Medulla oblongata (tissue), 1 donor: ENCODE measurements at regions not wholly inside any gene's neighbourhood (a gene's known extent, or its start where the extent isn't known, plus 50 kb on each side); places are given as distances from the start of the nearest gene placed in this dataset.
"Not testable (repeated sequence)": the region's sequence is repeated elsewhere in the genome, so short reads cannot be mapped to it uniquely, and the experiment has no call there.

Experiments used
- DNase-seq: peaks from one replicate; pipeline ENCODE4 v3.0.0-alpha.2; 2015; ENCODE audit errors: extremely low spot score

DNA sequence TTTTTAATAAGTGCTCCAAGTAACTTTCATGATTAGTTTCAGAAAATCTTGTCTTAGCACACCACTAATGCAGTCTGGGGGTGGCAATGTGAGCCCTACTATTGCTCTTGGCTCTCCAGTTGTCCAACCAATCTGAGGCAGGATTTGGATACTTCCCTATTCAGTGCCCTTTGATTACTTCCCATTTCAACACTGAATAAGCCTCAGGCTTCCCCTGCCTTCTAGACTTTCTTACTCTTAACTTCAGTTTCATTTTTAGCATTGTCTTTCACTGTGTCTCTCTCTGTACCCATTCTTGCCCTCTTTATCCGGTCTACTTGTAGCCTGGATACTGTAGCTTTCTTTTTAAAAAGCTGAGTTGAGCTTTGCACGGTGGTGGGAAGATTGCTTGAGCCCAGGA, 186.1 kb downstream of the C9orf152 start:
- peak; percentile 67 for DNase-seq

DNA sequence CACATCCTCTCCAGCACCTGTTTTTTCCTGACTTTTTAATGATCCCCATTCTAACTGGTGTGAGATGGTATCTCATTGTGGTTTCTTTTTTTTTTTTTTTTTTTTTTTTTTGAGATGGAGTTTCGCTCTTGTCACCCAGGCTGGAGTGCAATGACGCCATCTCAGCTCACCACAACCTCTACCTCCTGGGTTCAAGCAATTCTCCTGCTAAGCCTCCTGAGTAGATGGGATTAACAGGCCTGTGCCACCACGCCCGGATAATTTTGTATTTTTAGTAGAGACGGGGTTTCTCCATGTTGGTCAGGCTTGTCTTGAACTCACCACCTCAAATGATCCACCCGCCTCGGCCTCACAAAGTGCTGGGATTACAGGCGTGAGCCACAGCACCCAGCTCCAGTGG, 184.7 kb downstream of the C9orf152 start:
- DNase-seq: not testable (repeated sequence)

DNA sequence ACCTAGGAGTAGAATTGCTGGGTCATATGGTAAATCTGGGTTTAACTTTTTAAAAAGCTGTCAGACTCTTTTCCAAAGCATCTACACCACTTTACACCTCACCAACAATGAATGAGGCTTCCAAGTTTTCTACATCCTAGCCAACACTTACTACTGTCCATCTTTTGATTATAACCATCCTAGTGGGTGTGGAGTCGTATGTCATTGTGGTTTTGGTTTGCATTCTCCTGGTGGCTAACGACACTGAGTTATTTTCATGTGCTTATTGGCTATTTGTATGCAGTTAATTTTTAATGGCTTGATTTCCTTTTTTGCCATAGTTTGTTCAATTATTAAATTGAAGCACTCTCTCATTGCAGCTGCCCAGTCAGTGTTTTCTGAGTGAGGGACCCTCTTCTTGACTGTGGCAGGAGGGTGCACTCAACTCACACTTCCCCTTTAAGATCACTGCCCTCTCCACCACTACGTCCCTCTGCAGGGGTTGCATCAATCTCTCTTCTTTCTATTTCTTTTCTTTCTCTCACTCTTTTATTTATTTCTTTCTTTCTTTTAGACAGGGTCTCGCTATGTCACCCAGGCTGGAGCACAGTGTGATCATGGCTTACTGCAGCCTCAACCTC, 182.3 kb downstream of the C9orf152 start:
- no peak for DNase-seq

DNA sequence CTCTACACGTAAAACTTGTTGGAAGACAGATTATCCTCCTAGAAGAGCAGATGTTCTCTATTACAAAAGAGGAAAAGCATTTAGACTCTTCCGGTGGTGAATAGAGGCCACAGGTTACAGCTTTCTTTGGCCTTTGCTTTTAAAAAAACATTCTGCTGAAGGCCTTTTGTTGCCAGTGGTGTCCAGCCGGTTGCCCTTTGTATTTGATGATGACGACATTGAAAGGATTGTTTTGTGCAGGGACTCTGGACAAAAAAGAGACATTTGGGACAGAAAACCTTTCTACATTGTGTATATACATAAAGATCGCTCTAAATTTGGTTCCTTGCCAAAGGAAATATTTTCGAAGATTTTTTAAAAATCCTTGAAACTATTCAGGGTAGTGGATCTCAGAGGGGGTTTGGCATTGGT, 180.3 kb downstream of the C9orf152 start:
- peak; percentile 46 for DNase-seq

DNA sequence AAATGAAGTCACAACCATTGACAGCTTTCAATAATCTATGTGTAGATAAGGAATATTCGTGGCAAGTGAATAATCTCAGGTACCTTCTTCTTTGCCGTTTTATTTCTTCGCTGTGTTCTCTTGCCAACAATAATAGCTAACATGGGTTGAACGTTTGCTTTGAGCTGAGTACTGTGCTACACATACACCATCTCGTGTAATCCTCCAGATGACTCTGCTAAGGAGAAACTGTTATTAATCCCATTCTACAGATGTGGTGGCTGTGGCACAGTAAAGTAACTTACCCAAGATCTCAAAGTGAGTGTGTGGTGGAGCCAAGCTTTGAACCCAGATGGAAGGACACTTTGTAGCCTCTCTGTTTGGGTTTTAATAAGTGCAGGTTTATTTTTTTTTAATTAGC, 179.7 kb downstream of the C9orf152 start:
- DNase-seq: no peak

DNA sequence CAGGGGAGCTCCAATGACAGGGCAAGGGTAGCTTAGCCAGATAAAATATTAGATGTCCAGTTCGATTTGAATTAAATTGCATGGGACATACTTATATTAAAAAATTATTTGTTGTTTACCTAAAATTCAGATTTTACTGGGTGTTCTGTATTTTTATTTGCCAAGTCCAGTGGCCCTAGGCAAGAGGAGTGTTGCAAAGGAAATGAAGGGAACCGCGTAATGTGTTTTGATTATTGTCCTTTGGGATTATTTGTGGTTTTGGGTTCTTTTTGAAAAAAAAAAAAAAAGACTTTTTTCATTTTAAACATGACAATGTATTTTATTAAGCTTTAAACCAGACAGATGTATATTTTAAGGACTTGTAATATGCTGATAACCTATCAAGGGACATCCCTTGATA, 179.3 kb downstream of the C9orf152 start:
- no peak for DNase-seq

DNA sequence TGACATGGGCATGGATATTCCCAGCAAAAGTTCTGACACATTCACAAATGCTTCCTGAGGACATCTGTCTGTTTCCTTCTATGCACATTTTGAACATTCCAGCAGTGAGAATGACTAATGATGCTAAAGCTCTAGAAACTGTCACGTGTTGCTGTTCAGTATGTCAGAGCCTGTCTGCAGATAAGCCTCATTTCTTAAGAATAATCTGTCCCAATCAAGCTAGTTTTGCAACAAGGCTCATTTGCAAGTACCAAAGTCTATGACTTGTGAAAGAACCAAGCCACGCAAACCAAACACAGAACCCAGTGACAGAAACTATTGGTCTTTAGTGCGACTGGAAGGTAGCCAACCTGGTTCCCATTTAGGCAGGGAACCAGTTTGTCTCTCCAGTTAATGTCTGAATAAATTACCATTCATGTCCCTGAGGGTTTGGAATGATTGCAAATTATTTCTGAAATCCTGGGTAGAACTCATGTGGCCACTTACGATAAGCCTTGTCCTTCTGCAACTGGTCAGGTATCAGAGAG, 178.5 kb downstream of the C9orf152 start:
- DNase-seq: no peak

DNA sequence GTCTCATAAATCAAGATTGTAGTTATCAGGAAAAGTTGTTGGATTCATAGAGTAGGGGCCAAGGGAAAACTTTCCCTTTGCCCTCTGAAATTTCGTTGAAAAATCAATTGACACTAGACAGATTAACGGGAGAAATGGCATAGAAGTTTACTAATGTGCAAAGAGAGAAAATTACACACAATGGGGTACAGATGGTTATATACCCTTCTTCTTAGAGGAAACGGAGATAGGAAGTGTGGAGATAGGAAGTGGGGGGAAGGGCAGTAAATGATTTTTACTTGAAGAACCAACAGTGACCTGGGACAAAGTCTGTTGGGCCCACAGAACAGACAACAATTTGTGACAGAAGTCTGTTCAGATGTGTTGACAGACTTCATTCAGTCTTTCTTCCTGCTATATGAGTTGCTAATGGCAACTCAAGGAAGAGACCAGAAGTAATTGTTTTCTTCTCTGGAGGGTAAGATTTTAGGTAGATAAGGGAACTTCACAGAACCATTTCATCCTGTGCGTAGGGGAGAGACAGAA, 177.9 kb downstream of the C9orf152 start:
- no peak for DNase-seq

DNA sequence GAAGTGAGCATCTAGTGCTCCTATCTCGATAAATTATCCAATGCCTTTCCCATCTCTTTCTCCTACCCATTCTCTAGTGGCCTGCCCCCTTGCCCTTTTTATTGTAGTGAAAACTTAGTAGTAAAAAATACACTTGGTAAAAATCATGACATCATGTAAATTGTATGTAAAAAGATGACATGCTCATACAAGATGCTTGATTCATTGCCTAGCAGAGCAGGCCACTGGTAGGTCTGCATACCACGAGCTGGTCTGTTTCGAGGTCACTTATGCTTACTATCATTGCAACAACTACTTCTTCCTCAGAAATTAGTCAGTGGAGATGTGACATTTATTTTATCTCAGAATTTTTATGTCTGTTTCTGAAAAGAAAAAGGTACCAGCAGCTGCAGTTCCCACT, 177.3 kb downstream of the C9orf152 start:
- DNase-seq: no peak

DNA sequence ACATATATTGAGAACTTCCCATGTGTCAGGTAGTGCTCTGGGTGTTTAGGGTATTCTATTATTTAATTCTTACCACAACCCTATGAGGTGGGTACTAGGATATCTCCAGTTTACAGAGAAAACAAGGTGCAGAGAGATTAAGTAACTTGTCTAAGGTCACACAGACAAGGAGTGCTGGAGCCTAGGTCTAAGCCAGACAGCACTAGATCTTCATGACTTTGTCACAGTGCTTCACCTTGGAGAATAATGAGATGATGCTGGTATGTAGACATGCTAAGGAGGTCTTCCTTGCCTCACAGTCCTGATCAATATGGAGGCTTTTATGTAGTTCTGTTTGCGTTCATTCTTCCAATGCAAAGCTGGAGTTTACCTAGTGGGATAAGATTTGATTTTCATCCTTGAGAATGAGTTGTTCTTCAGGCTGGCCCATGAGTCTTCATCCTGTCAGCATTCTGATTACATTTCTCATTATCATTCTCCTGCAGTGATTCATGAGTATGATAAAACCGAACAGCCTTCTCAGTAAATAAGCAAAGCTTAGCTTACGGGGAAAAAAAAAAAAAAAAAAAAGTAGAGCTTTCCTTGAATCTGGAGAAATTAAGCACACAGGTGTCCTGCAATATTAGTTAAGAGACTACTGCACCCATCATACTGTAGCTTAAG, 176.3 kb downstream of the C9orf152 start:
- no peak for DNase-seq

DNA sequence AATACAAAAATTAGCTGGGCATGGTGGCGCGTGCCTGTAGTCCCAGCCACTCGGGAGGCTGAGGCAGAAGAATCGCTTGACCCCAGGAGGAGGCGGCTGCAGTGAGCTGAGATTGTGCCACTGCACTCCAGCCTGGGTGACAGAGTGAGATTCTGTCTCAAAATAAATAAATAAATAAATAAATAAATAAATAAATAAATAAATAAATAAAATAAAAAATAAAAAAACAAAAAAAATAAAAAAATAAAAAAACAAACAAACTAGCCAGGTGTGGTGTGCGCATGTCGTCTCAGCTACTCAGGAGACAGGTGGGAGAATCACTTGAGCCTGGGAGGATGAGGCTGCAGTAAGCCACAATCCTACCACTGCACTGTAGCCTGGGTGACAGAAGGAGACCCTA, 175.4 kb downstream of the C9orf152 start:
- not testable (repeated sequence) for DNase-seq

DNA sequence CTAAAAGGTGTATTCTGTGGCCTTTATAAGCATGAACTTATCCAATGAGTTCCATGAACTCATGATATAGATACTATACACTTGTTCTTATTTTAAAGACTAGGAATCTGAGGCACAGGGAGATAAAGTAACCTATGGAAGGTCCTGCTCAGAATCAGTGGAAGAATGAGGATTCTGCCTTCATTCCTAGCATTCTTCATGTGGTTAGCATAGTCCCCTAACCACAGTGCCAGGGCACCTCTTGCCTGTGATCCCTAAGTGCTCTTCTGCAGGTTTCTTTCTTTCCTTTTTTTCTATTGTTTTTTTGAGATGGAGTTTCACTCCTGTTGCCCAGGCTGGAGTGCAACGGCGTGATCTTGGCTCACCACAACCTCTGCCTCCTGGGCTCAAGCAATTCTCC, 174.1 kb downstream of the C9orf152 start:
- no peak for DNase-seq

DNA sequence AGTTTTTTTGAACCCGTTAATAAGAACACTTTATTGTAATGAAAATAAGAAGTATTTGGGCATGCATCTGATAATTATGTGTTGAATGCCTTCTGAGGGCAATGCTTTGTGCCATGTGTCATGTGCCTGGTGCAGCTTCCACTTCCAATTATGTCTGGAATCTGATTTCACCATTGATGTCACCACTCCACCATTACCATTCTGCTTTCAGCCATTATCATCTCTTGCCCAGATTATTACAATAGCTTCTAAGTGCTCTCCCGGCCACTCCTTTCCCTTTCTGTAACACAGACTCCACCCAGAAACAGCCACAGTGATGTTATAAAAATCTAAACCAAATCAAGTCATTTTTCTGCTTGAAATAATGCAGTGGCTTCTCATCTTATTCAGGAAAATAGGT, 171.7 kb downstream of the C9orf152 start:
- no peak for DNase-seq

DNA sequence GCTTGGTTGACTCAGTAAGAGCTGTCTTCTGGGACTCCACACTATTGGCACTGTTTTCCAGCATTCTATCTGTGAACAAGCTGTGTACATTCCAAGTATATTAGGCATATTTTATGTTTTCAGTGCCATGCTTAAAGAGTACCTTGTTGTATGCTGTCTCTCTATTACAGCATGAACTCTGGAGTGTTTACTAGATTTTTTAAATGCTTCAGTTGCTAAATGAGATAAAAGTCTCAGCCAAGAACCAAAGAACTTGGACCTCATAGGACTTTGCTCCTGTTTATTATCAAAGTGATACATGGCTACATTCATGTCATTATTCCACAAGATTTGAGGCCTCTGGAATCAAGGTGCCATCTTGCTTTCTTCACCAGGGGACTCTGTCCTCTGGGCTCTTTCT, 167.2 kb downstream of the C9orf152 start:
- no peak for DNase-seq

DNA sequence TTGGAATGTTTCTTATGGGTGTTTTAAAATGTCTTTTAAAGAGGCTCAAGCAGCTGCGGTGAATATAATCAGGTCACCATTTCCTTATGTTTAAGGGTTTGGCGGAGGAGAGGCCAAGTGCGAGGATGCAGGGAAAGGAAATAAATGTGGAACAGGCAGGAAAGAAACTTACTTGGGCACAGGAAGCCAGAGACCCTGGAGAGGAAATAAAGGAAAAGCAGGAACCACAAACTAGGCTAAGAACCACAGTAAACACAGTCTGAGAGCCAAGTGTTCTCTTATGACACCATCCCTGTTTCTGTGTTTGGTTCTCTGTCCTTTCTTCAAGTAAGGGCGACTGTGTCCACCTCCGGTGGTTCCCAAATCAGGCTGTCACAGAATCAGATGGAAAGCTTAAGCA, 166.5 kb downstream of the C9orf152 start:
- DNase-seq: no peak

DNA sequence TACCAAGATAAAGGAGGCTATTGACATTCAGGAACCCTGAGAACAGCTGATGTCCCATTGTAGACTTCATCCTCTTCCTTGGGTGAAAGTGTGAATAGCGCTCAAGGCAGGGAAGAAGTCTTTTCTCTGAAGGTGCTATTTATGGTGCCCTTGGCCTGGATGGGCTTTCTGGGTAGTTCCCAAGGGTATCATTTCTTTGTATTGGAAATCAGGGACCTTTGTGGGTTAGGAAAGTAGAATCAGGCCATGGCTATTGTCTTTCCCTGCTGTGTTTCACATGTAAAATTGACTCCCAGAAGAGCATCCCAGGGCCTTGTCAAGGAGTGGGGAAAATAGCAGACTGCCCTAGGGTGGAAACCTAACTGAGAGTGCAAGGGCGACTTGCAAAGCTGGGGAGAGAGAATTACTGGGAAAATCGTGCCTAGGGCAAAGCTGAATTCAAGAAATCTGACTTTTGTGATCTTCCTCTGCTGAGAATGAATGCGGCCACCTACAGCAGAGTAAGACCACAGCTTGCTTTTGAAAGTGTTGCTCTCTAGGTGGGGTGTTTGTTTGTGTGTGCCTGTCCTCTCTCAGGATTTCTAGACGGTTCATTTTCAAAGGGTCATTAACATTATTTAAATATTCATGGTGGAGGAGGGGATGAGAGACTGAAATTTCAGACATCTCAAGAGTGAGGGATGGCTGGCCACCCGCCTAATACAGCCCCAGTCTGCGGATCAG, 160.6 kb downstream of the C9orf152 start:
- no peak for DNase-seq

DNA sequence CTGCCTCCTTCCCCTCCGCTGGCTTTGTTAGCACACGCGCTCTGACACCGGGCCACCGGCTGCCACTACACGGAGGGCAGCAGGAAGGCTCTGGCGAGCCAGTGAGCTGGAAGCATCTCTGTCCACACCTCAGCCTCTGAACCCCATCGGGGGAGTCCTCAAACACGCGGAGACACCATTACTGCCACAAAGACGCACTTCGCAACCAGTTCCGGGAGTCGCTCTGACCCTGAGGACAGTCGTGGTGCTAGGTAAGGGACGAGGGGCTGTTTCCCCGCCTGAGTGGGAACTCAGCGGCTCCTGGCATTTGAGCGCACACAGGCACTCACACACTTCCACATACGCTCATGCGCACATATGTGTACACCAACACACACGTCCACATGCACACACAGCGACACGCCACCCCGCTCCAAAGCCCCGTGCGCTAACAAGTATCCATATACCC, 160.0 kb downstream of the C9orf152 start:
- DNase-seq: no peak

DNA sequence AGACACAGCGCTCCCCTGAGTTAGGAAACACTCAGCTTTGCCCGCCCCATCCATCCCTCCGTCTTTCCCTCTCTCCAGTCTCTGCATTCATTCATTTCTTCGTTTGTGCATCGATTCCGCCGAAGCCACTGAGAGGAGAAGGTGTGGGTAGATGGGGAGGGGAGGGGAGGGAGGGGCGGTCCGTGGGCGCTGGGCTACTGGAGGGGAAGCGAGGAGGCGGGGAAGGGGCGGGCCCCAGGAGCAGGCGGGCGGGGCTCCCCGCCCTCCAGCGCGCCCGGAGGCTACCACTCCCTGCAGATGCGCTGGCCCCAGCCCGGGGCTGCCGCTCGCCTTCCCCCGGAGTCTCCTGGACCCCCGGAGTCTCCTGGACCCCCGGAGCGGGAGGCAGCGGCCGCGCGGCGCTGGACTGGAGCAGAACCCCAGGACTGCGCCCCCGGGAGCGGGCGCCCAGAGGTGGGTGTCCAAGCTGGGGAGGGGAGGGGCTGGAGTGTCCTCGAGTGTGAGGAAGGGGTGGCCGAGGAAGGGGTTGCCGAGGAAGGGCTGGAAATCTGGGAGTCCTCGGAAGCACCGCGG, 159.5 kb downstream of the C9orf152 start:
- DNase-seq: peak; percentile 68

DNA sequence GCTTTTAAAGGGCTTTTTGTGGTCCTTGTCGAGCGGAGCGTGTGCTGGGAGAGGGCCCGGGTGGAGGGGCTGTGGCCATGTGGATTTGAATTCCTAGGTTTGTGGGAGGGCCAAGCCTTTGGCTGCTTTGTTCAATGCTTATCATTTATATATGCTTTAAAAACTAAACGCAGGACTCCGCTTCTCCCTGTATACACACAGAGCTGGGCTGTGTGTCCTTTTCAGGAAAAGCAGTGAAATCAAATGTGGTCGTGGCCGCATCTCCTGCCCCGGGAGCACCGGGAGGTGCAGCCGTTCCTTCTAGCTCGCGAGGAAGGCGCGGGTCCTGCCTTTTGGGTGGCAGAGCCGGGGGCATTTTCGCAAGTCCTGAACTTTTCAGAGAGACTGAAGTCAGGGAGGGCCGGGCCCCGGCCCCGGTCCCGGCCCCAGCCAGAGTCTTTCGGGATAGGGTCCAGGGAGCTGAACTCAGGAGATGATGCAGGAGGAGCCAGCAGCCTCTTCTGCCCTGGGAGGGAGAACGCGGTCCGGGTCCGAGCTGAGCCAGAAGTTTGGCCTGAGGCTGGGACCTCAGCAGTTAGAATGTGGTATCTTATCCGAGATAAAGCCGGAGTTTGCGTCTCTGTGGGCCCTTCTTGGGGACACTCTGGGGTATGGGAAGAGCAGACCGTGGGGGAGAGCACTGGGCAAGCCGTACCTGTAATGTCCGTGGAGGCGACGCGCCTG, 158.8 kb downstream of the C9orf152 start:
- DNase-seq: no peak

DNA sequence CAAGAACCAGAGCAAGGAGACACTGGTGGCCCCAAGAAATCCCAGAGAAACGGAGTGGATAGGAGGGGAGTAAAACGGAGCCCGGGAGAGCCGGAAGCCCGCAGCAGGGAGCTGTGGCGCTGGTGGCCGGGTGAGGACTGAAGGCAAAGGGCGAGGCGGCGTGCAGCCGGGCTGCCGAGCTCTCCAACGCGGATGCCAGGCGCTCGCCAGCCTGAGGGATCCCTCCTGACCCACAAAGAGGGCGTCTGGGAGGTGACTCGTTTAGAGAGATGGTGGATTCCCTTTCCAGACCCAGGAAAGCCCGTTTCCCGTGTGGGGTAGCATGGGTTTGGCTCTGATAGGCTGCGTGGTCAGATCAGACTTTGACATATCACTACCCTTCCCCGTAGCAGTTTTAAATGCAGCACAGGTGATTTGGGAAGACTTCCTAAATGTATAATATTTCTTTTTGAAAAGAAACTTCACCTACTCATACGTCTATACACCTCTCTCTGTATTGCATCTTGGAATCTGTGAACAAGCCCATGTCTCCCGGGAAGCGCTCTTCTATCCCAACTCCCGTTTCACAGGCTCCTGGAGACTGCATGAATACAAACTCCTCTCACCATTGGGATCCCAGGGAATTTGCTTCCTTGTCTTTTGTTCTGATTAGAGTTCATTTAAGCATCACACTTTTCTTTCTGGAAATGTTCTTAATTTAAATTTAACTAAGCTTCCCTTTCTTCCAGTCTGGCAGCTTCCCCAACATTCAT, 158.1 kb downstream of the C9orf152 start:
- DNase-seq: no peak

DNA sequence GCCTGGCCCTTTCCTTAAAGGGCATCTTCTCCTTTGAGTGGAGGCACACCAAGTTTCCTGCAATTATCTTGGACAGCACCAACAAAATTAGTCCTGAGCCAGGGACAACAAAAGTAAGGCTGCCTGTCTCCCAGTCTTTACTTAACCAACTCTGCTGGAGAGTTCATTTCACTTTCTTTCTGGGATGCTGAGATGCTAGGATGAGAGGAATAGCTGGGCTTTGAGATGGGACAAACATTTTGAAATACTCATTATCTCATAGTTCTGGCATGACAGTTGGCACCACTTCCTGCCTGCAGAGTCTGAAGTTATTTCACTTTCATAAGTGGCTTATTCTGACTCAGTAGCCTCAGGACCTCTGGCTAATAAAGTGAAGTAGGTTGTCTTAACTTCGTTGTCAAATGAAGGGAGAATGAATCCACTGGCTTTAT, 157.0 kb downstream of the C9orf152 start:
- no peak for DNase-seq
